ENCODE measurements at regions not wholly inside any gene's neighbourhood (a gene's known extent, or its start where the extent isn't known, plus 50 kb on each side); places are given as distances from the start of the nearest gene placed in this dataset.

DNA sequence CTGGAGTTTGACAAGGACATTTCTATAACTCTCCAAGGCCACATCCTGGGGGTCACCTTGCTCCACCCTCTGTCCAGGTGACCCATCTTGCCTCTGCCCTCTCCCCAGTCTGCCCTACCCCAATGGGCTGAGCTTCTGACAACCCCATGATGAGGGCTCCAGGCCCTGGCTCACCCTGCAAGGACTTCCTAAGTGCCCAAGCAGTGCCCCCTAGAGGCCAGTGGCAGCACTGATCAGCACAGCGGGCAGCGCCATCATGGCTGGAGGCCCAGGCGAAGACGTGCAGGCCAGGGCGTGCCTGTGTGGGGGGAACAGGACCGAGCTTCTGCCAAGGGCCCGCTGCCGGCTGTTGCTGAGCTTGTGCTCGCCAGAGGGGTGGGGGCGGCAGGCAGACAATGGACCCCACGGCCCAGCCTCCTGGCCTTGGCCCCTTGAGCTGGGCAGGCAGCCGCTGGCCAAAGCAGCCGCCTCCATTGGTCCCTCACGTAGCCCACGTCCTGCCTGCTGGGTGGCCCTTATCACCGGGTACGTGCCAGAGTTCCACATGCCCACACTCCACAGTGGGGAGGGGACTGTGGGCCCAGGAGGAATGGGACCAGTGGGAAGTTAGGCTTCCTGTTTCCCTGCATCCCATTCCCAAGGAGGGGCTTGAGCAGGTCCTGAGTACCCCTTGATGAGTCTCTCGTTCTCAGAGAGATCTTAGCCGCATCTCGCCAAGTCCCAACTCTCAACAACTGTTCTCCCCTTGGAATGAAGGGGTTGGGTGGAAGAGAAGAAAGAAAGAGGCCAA lies 64.3 kb downstream of the MRPL14 start:
- no peak for DNase-seq

DNA sequence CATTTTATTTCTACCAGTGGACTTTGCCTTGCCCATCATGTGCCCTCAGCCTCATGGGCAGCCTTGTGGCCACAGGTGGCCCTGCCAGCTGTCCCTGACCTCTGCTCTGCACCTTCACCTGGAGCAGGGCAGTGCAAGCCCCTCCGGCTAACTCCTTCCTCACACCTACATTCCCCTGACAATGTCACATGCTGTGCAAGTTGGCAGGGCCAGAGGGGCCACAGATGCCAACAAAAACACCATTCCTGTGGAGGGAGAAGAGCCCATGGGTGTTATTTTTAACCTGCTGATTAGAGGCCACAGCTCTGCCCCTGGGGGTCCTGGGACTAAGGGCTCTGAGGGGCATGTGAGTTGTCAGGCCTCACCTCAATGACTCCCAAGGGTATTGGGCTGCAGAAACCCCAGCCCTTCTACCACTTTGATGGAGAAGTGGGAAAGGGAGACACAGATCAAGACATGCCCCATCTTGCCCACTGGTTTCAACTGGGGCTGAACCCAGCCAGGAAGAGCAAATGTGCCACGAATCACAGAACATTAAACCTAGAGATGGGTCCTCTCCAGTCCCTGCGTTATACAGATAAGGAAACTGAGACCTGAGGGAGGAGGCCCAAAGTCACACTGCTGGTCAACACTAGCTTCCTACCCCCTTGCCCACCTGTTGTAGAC lies 65.0 kb downstream of the MRPL14 start:
- no peak for DNase-seq

GRCh38 chr6:44061375-44062104 lies 65.7 kb downstream of the MRPL14 start:
- peak; percentile 59 for DNase-seq

GRCh38 chr6:44060612-44061374 lies 66.5 kb downstream of the MRPL14 start:
- DNase-seq: no peak

DNA sequence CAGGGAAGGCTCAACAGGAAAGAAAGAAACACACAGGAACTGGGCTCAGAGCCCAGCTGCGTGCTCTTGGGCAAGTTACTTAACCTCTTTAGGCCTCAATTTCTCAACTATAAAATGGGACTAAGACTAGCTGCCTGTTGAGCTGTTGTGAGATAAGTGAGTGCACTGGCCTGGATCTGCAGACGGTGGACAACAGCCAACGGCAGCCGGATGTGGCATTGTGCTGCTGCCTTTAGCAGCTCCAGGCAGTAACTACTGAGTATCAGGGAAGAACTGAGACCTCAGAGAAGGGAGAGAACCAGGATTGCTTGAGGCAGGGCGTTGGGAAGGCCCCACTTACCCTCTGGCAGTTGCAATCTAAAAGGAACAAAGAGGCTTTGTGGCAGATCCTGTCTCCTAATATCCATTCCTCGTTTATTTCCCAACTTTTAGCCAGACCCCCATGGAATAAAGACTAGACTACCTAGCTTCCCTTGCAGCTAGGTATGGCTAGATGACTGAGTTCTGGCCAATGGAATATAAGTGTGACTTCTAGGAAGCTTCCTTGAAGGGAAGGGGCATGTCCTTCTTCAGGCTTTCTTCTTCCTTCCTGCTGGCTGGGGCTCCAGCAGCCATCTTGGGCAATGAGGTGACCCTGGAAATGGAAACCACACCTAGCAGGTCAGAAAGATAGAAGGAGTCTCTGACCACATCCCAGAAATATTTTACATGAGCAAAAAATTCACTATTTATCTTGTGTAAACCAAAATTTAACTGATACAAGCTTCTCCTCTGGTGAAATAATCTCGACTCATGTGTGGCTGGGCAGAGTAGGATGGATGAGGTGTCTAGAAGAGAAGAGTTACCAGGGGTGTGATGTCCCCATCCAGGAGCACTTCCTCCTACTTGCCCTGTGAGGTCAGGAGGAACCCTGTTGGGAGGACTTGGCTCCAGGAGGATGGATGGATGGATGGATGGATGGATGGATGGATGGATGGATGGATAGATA lies 67.6 kb downstream of the MRPL14 start:
- no peak for DNase-seq

DNA sequence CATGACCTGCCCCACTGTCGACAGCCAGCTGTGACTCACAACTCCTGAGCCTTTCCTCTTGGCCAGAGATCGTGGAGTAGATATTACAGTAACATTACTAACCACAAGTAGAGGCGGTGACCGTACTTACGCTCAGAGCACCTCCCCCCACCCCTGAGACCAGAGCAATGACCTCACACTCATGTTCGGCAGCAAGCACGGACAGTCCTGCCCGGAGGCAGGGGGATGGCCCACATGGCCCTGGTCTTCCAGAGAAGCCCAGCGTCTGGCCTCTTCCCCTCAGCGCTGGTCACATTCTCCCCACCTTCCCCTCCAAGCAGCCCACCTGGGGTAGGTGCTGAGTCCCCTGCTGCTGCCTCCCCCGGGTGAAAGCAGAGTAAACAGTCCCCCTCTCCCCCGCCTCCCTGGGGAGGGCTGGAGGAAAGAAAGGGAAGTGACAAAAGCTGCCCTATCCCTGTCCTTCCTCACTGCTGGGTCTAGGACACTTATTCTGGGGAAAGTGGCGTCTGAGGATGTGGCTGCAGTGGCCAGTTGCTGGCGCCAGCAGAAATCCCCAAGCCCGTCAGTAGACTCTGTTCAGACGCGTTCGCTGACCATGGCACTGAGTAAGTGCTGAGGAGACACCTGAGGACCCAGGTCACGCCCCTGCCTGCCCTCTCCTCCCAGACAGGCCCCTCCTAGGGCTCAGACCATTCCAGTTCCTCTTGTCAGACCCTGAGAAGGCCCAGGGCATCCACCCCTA lies 68.5 kb downstream of the MRPL14 start:
- DNase-seq: peak; percentile 98

- peak; percentile 78 for DNase-seq
Observed at GRCh38 chr6:44057931-44058616, 69.2 kb downstream of the MRPL14 start.

- DNase-seq: peak; percentile 49
Observed at GRCh38 chr6:44057238-44057930, 69.9 kb downstream of the MRPL14 start.

- DNase-seq: peak; percentile 90
Observed at GRCh38 chr6:44056392-44057237, 70.6 kb downstream of the MRPL14 start.

DNA sequence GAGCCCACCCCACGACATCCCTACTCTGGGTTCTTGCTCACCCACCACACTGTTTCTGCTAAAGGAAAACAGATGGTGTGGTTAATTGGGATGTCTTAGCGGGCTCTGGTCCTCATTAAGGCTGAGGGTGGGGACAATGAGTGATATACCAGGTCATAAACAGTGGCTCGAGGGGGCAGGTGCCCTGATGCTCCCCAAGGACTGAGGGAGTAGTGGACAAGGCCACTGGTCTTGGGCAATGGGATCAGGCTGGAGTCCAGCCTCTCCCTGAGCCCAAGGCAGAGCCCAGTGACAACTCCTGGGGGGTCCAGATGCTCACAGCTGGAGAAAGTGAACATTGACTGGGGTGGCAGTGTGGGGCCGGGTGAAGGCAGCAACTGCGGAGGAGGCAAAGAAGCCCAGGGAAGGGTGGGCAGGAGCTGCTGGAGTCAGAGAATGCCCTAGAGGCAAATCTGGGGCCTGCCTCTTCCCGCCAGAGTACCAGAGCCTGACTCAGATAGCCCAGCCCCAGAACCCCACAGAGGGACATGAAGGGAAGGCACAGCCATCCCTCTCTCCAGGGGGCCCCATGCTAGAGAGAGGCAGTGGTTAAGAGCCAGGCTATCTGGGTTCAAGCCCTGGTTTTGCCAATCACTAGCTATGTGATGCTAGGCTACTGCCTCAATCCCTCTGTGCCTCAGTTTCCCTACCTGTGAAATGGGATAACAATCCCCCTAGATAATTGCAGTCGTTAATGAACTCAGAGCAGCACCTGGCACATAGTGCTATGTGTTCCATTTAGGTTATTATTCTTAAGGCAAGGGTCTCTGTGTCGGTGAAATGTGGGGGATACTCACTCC lies 72.3 kb downstream of the MRPL14 start:
- DNase-seq: peak; percentile 94

- DNase-seq: peak; percentile 93
Observed at GRCh38 chr6:44053760-44054556, 73.3 kb downstream of the MRPL14 start.

- DNase-seq: no peak
Observed at GRCh38 chr6:44053106-44053756, 74.0 kb downstream of the MRPL14 start.

- DNase-seq: peak; percentile 88
Observed at GRCh38 chr6:44052419-44053023, 74.7 kb downstream of the MRPL14 start.

- peak; percentile 82 for DNase-seq
Observed at GRCh38 chr6:44051515-44051914, 75.7 kb downstream of the MRPL14 start.

DNA sequence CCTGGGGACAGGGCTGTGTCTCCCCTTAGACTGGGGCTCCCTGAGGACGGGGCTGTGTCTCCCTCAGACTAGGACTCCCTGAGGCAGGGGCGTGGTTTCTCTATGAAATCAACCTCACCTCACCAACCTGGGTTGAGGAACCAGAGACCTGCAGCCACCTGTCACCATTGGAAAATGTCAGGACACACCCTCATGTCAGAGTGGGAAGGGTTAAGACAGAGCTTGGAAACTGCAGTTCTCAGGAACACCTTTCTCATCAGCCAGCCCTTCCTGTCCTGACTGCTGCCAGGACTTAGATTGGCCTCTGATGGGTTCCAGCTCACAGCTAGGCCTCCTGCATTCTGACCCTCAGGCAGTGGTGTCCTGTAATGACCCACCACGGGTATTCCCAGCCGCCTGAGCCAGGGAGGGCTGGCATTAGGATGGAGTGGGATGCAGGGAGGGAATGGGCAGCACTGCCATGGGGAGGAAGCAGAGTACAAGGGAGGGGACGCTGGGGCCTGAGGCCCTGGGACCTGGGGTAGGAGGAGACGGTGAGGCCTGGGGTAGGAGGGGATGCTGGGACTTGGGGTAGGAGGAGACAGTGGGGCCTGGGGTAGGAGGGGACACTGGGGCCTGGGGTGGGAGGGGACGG lies 76.3 kb downstream of the MRPL14 start:
- no peak for DNase-seq

Data from fibroblast of skin of scalp (primary cell).